Natural killer cell treated with Interleukin-12 subunit alpha and Interleukin-12 subunit beta and Interleukin-15 and Interleukin-18, amount 100 ng/mL, for 72 hours (primary cell): ENCODE measurements at regions not wholly inside any gene's neighbourhood (a gene's known extent, or its start where the extent isn't known, plus 50 kb on each side); places are given as distances from the start of the nearest gene placed in this dataset.

Experiments used
- ATAC-seq, 2 donors: fragments of 150-1000 bp; cut with Tn5 transposase in 1 of 2; sonication (Bioruptor Pico), chemical (Tn5 transposase) in 1 of 2; 2 replicates each; pipeline ENCODE4 v1.10.0; 2021
- DNase-seq: peaks from one replicate; pipeline ENCODE4 v3.0.0; 2022; ENCODE audit warnings: low spot score
- H3K27ac Mint-ChIP-seq, 2 donors: 1 replicate in 1 of 2; 2 replicates in 1 of 2; pipeline ENCODE4 v1.8.0; 2022; ENCODE audit warnings: mixed read lengths in 2 of 2, mild to moderate bottlenecking in 1 of 2, moderate library complexity in 1 of 2
- H3K27me3 Mint-ChIP-seq, 2 donors: 1 replicate in 1 of 2; 2 replicates in 1 of 2; pipeline ENCODE4 v1.8.0; 2022; ENCODE audit warnings: mixed read lengths in 2 of 2
- H3K36me3 Mint-ChIP-seq: one replicate; pipeline ENCODE4 v1.8.0; 2022; ENCODE audit warnings: mixed read lengths
- H3K4me1 Mint-ChIP-seq, 2 donors: 1 replicate in 1 of 2; 2 replicates in 1 of 2; pipeline ENCODE4 v1.8.0; 2022; ENCODE audit warnings: low read depth in 2 of 2, mixed read lengths in 2 of 2, mild to moderate bottlenecking in 1 of 2
- H3K4me3 Mint-ChIP-seq: one replicate; pipeline ENCODE4 v1.8.0; 2022; ENCODE audit warnings: mixed read lengths
- H3K9me3 Mint-ChIP-seq: 2 replicates; pipeline ENCODE4 v1.8.0; 2022; ENCODE audit warnings: mixed read lengths

- peaks cover 6% of the 10 kb centered on the region for H3K9me3 Mint-ChIP-seq
- peaks cover 23 to 40% of the 10 kb centered on the region in 2 donors for H3K27me3 Mint-ChIP-seq
- peak; percentile 39 for DNase-seq
- H3K4me3 Mint-ChIP-seq = no peak overlapping the region
- no peaks in the 10 kb centered on the region for H3K4me1 Mint-ChIP-seq
- peaks cover 5% of the 10 kb centered on the region for H3K36me3 Mint-ChIP-seq
- ATAC-seq = no peak
- H3K27ac Mint-ChIP-seq = no peak overlapping the region
These were observed 68.9 kb downstream of the NCR2 start for GRCh38 chr6:41404182-41404845.

GRCh38 chr6:41405941-41406727, 70.7 kb downstream of the NCR2 start:
- Mint-ChIP-seq H3K4me1 (no peaks in the 10 kb centered on the region), H3K4me3 (no peak overlapping the region), H3K9me3 (peaks cover 6% of the 10 kb centered on the region), H3K27me3 (peaks cover 16 to 28% of the 10 kb centered on the region in 2 donors), H3K27ac (no peak overlapping the region), H3K36me3 (peaks cover 5% of the 10 kb centered on the region)
- DNase-seq (no peak), ATAC-seq (no peak)

- H3K27me3 Mint-ChIP-seq = peaks cover 11 to 20% of the 10 kb centered on the region in 2 donors
- H3K4me1 Mint-ChIP-seq = no peaks in the 10 kb centered on the region
- H3K36me3 Mint-ChIP-seq = no peaks in the 10 kb centered on the region
- DNase-seq (no peak), ATAC-seq (no peak)
- H3K27ac Mint-ChIP-seq = no peak overlapping the region
- H3K9me3 Mint-ChIP-seq = peaks cover under 1% of the 10 kb centered on the region
- no peak overlapping the region for H3K4me3 Mint-ChIP-seq
These were observed 71.5 kb downstream of the NCR2 start for GRCh38 chr6:41406728-41407489.

GRCh38 chr6:41408576-41408975, 73.2 kb downstream of the NCR2 start:
- H3K27ac Mint-ChIP-seq = no peak overlapping the region
- H3K36me3 Mint-ChIP-seq = no peaks in the 10 kb centered on the region
- no peak for DNase-seq
- no peaks in the 10 kb centered on the region for H3K9me3 Mint-ChIP-seq
- ATAC-seq = no peak
- H3K4me1 Mint-ChIP-seq = no peaks in the 10 kb centered on the region
- peaks cover 6 to 9% of the 10 kb centered on the region in 2 donors for H3K27me3 Mint-ChIP-seq
- H3K4me3 Mint-ChIP-seq = no peak overlapping the region

- no peaks in the 10 kb centered on the region for H3K4me1 Mint-ChIP-seq
- DNase-seq (no peak), ATAC-seq (no peak)
- no peak overlapping the region for H3K27ac Mint-ChIP-seq
- no peaks in the 10 kb centered on the region for H3K36me3 Mint-ChIP-seq
- H3K9me3 Mint-ChIP-seq = no peaks in the 10 kb centered on the region
- peaks cover 6 to 9% of the 10 kb centered on the region in 2 donors for H3K27me3 Mint-ChIP-seq
- H3K4me3 Mint-ChIP-seq = no peak overlapping the region
These were observed 73.6 kb downstream of the NCR2 start for GRCh38 chr6:41408982-41409381.

GRCh38 chr6:41409489-41409888, 74.1 kb downstream of the NCR2 start:
- Mint-ChIP-seq H3K27ac (no peak overlapping the region), H3K27me3 (peaks cover 6 to 8% of the 10 kb centered on the region in 2 donors), H3K9me3 (no peaks in the 10 kb centered on the region), H3K4me1 (no peaks in the 10 kb centered on the region), H3K4me3 (no peak overlapping the region), H3K36me3 (no peaks in the 10 kb centered on the region)
- DNase-seq = no peak
- ATAC-seq = no peak

- Mint-ChIP-seq H3K4me1 (peaks cover 3 to 8% of the 10 kb centered on the region in 2 donors), H3K27ac (no peak overlapping the region), H3K27me3 (peaks cover 26 to 28% of the 10 kb centered on the region in 2 donors), H3K9me3 (no peaks in the 10 kb centered on the region), H3K4me3 (no peak overlapping the region), H3K36me3 (no peaks in the 10 kb centered on the region)
- ATAC-seq (no peak), DNase-seq (no peak)
These were observed 76.6 kb downstream of the NCR2 start for GRCh38 chr6:41411961-41412360.

GRCh38 chr6:41413250-41413649, 77.8 kb downstream of the NCR2 start:
- H3K27ac Mint-ChIP-seq = no peak overlapping the region
- ATAC-seq = no peak
- H3K4me3 Mint-ChIP-seq = no peak overlapping the region
- H3K36me3 Mint-ChIP-seq = no peaks in the 10 kb centered on the region
- no peaks in the 10 kb centered on the region for H3K9me3 Mint-ChIP-seq
- DNase-seq = no peak
- peaks cover 7 to 8% of the 10 kb centered on the region in 2 donors for H3K4me1 Mint-ChIP-seq
- H3K27me3 Mint-ChIP-seq = peaks cover 35 to 40% of the 10 kb centered on the region in 2 donors

- Mint-ChIP-seq H3K4me3 (no peak overlapping the region), H3K9me3 (no peaks in the 10 kb centered on the region), H3K4me1 (peaks cover 8% of the 10 kb centered on the region in 2 donors), H3K36me3 (no peaks in the 10 kb centered on the region), H3K27ac (no peak overlapping the region), H3K27me3 (peaks cover 46 to 51% of the 10 kb centered on the region in 2 donors)
- DNase-seq (no peak), ATAC-seq (no peak)
These were observed 81.1 kb downstream of the NCR2 start for GRCh38 chr6:41416501-41416837.

- no peaks in the 10 kb centered on the region for H3K9me3 Mint-ChIP-seq
- H3K36me3 Mint-ChIP-seq = no peaks in the 10 kb centered on the region
- no peak overlapping the region for H3K4me3 Mint-ChIP-seq
- no peak for DNase-seq
- peaks cover 8% of the 10 kb centered on the region in 2 donors for H3K4me1 Mint-ChIP-seq
- H3K27ac Mint-ChIP-seq = no peak overlapping the region
- ATAC-seq = no peak
- peaks cover 49 to 65% of the 10 kb centered on the region in 2 donors for H3K27me3 Mint-ChIP-seq
These were observed 83.3 kb downstream of the NCR2 start for GRCh38 chr6:41418741-41419140.

- Mint-ChIP-seq H3K9me3 (no peaks in the 10 kb centered on the region), H3K27me3 (peaks cover 49 to 62% of the 10 kb centered on the region in 2 donors), H3K27ac (peak overlapping the region in 1 of 2 donors; percentile 12), H3K4me1 (peaks cover 8% of the 10 kb centered on the region in 2 donors), H3K36me3 (no peaks in the 10 kb centered on the region), H3K4me3 (no peak overlapping the region)
- DNase-seq (no peak), ATAC-seq (no peak)
These were observed 84.0 kb downstream of the NCR2 start for GRCh38 chr6:41419385-41419784.

- H3K9me3 Mint-ChIP-seq = no peaks in the 10 kb centered on the region
- no peak for DNase-seq
- H3K27ac Mint-ChIP-seq = no peak overlapping the region
These were observed 84.8 kb downstream of the NCR2 start for GRCh38 chr6:41420186-41420585.

GRCh38 chr6:41422161-41422560, 86.8 kb downstream of the NCR2 start:
- Mint-ChIP-seq H3K9me3 (no peaks in the 10 kb centered on the region), H3K4me1 (peaks cover 0 to 5% of the 10 kb centered on the region in 2 donors), H3K27me3 (peaks cover 29 to 35% of the 10 kb centered on the region in 2 donors), H3K4me3 (no peak overlapping the region), H3K36me3 (no peaks in the 10 kb centered on the region), H3K27ac (no peak overlapping the region)
- no peak for ATAC-seq
- no peak for DNase-seq

More at GRCh38 chr6:41420186-41420585, 84.8 kb downstream of the NCR2 start:
- H3K27me3 Mint-ChIP-seq = peaks cover 44 to 54% of the 10 kb centered on the region in 2 donors
- no peak overlapping the region for H3K4me3 Mint-ChIP-seq
- no peak for ATAC-seq
- no peaks in the 10 kb centered on the region for H3K36me3 Mint-ChIP-seq
- H3K4me1 Mint-ChIP-seq = peaks cover 5 to 8% of the 10 kb centered on the region in 2 donors

- H3K36me3 Mint-ChIP-seq = no peaks in the 10 kb centered on the region
- no peak overlapping the region for H3K27ac Mint-ChIP-seq
- no peaks in the 10 kb centered on the region for H3K9me3 Mint-ChIP-seq
- DNase-seq (no peak), ATAC-seq (no peak)
- H3K27me3 Mint-ChIP-seq = peaks cover 23 to 27% of the 10 kb centered on the region in 2 donors
- no peak overlapping the region for H3K4me3 Mint-ChIP-seq
- peaks cover 0 to 4% of the 10 kb centered on the region in 2 donors for H3K4me1 Mint-ChIP-seq
These were observed 87.6 kb downstream of the NCR2 start for GRCh38 chr6:41423002-41423401.
